MM.1S (cell line): ENCODE measurements at regions not wholly inside any gene's neighbourhood (a gene's known extent, or its start where the extent isn't known, plus 50 kb on each side); places are given as distances from the start of the nearest gene placed in this dataset.

Source experiments
- CTCF ChIP-seq: fragments of 300-600 bp; sonication (generic); IDR thresholded peaks from 2 replicates; pipeline ENCODE4 v1.5.1; 2016; ENCODE audit warnings: antibody characterized with exemption, low read length, mixed read lengths
- EZH2phosphoT487 ChIP-seq: fragments of 300-600 bp; sonication (generic); IDR thresholded peaks from 2 replicates; pipeline ENCODE4 v1.6.1; 2018; ENCODE audit warnings: antibody characterized with exemption, low read length

GRCh38 chr2:172295677-172296076 is 131.7 kb upstream of the ITGA6 start:
- no peak for TF ChIP-seq CTCF
- TF ChIP-seq EZH2phosphoT487: no peak
